ENCODE measurements at regions not wholly inside any gene's neighbourhood (a gene's known extent, or its start where the extent isn't known, plus 50 kb on each side); places are given as distances from the start of the nearest gene placed in this dataset.

DNA sequence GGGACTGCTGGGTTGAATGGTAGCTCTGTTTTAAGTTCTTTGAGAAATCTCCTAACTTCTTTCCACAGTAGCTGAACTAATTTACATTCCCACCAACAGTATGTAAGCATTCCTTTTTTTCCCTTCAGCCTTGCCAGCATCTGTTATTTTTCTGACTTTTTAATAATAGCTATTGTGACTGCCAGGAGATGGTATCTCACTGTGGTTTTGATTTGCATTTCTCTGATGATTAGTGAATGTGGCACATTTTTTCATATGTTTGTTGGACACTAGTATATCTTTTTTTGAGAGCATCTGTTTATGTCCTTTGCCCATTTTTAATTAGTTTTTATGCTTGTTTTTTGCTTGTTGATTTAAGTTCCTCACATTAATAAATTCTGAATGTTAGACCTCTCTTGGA lies 990.8 kb downstream of the GATA3 start:
- TF ChIP-seq, protein P1, sequence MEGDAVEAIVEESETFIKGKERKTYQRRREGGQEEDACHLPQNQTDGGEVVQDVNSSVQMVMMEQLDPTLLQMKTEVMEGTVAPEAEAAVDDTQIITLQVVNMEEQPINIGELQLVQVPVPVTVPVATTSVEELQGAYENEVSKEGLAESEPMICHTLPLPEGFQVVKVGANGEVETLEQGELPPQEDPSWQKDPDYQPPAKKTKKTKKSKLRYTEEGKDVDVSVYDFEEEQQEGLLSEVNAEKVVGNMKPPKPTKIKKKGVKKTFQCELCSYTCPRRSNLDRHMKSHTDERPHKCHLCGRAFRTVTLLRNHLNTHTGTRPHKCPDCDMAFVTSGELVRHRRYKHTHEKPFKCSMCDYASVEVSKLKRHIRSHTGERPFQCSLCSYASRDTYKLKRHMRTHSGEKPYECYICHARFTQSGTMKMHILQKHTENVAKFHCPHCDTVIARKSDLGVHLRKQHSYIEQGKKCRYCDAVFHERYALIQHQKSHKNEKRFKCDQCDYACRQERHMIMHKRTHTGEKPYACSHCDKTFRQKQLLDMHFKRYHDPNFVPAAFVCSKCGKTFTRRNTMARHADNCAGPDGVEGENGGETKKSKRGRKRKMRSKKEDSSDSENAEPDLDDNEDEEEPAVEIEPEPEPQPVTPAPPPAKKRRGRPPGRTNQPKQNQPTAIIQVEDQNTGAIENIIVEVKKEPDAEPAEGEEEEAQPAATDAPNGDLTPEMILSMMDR (optimal IDR thresholded peaks at IDR 0.05 in 1 of 3, IDR thresholded peaks at IDR 0.05 in 1 of 3, conservative IDR thresholded peaks at IDR 0.05 in 1 of 3; ENCODE audit: extremely low read depth in 1 of 3, insufficient read depth in 2 of 3, low read length in 3 of 3), result no peak
- TF ChIP-seq EZH2 (IDR thresholded peaks at IDR 0.05; ENCODE audit: low read length), result no peak
